K562 (cell line): ENCODE measurements at regions not wholly inside any gene's neighbourhood (a gene's known extent, or its start where the extent isn't known, plus 50 kb on each side); places are given as distances from the start of the nearest gene placed in this dataset.

Source experiments
- ATAC-seq: fragments of 200-7000 bp; cut with Tn5 transposase; 3 replicates; pipeline ENCODE4 v1.9.1; 2020; ENCODE audit warnings: moderate library complexity
- BruUV-seq: library from RNA; stranded (reverse); fragments of 400-500 nt; replicated peaks from 2 replicates; lab custom pipeline; 2021; lab: Mats Ljungman, UMichigan
- CTCF ChIA-PET: fragments of 300-600 bp; formaldehyde crosslinking; extraction: SDS; loops from one replicate; lab custom pipeline; 2021; ENCODE audit warnings: low intra/inter-chr PET ratio; lab: Yijun Ruan, JAX
- POLR2A ChIA-PET: fragments of 300-600, 350-650 bp; sonication (Branson Sonifier 250); formaldehyde crosslinking; extraction: SDS; loops from one replicate; lab custom pipeline; 2021; ENCODE audit warnings: antibody characterized with exemption, inconsistent platforms; lab: Yijun Ruan, JAX
- DNase-seq, 4 experiments: peaks; one replicate each; pipeline versions ENCODE4 v3.0.0 to v3.0.0-alpha.2; 2011 to 2018; ENCODE audit warnings: low spot score in 3 of 4, mixed read lengths in 3 of 4; ENCODE audit errors: extremely low read depth in 1 of 4
- FAIRE-seq: peaks from 2 replicates; lab custom pipeline; 2011; peaks lifted over from hg19 to GRCh38; lab: Jason Lieb, UNC
- H2AFZ ChIP-seq: 2 replicates; pipeline ENCODE4 v1.6.0; 2011; ENCODE audit warnings: low read depth, low read length, control low read depth, inconsistent platforms
- H3K27ac ChIP-seq: fragments of 200-600 bp; 3 replicates; pipeline ENCODE4 v1.8.0; 2011; ENCODE audit warnings: low read depth, mild to moderate bottlenecking, control low read depth, inconsistent platforms, low read length, moderate library complexity, mixed read lengths; ENCODE audit errors: extremely low read depth
- H3K27me3 ChIP-seq, 2 experiments: fragments of 300-600 bp in 1 of 2; 2 replicates in 1 of 2; 3 replicates in 1 of 2; pipeline versions ENCODE4 v1.6.0 to v1.8.0; 2011; ENCODE audit warnings: inconsistent platforms in 2 of 2, low read length in 2 of 2, mild to moderate bottlenecking in 1 of 2, mixed read lengths in 1 of 2, moderate library complexity in 1 of 2; ENCODE audit not compliant: control insufficient read depth in 2 of 2, insufficient read depth in 2 of 2
- H3K36me3 ChIP-seq: fragments of 300-600 bp; 3 replicates; pipeline ENCODE4 v1.8.0; 2011; ENCODE audit warnings: mild to moderate bottlenecking, low read length, inconsistent platforms; ENCODE audit not compliant: control insufficient read depth, insufficient read depth
- H3K4me1 ChIP-seq, 2 experiments: fragments of 200-600 bp in 1 of 2; replicated peaks in 1 of 2; 2 replicates in 1 of 2; 3 replicates in 1 of 2; pipeline versions ENCODE4 v1.5.1 to v1.8.0; 2011; ENCODE audit warnings: inconsistent platforms in 2 of 2, low read length in 2 of 2, mild to moderate bottlenecking in 1 of 2, mixed read lengths in 1 of 2, moderate library complexity in 1 of 2; ENCODE audit not compliant: control insufficient read depth in 2 of 2, insufficient read depth in 2 of 2
- H3K4me2 ChIP-seq: 2 replicates; pipeline ENCODE4 v1.6.1; 2011; ENCODE audit warnings: low read length, control low read depth, inconsistent platforms, mixed read lengths; ENCODE audit not compliant: insufficient read depth
- H3K4me3 ChIP-seq: fragments of 200-600 bp; sonication (generic), shearing (Covaris generic); 2 replicates; pipeline ENCODE4 v1.5.1; 2016; ENCODE audit warnings: control low read depth, inconsistent platforms
- H3K79me2 ChIP-seq: fragments of 200-600 bp; 3 replicates; pipeline ENCODE4 v1.8.0; 2011; ENCODE audit warnings: low read length, inconsistent platforms; ENCODE audit not compliant: control insufficient read depth, insufficient read depth
- H3K9ac ChIP-seq, 2 experiments: 2 replicates each; pipeline versions ENCODE4 v1.6.0 to v1.6.1; 2011; ENCODE audit warnings: low read depth in 2 of 2, low read length in 2 of 2, control low read depth in 1 of 2, inconsistent platforms in 1 of 2, mild to moderate bottlenecking in 1 of 2, mixed read lengths in 1 of 2; ENCODE audit not compliant: insufficient read depth in 1 of 2
- H3K9me1 ChIP-seq: one replicate; pipeline ENCODE4 v1.6.0; 2011; ENCODE audit warnings: inconsistent platforms, mild to moderate bottlenecking, low read length, moderate library complexity; ENCODE audit not compliant: control insufficient read depth, insufficient read depth
- H3K9me3 ChIP-seq: replicated peaks from 2 replicates; pipeline ENCODE4 v1.5.1; 2011; ENCODE audit warnings: low read depth, low read length, inconsistent platforms; ENCODE audit not compliant: control insufficient read depth, insufficient read depth
- H4K20me1 ChIP-seq: replicated peaks from 2 replicates; pipeline ENCODE4 v1.6.1; 2011; ENCODE audit warnings: low read length, inconsistent platforms, mixed read lengths; ENCODE audit not compliant: control insufficient read depth, insufficient read depth
- CBFA2T2 ChIP-seq: fragments of 450-650 bp; conservative IDR thresholded peaks from 2 replicates; pipeline ENCODE4 v1.6.1; 2017; ENCODE audit warnings: mild to moderate bottlenecking
- CBX1 ChIP-seq: sonication (generic); IDR thresholded peaks from 2 replicates; pipeline ENCODE4 v1.6.1; 2016; ENCODE audit warnings: antibody characterized with exemption, low read depth, mild to moderate bottlenecking
- CHD4 ChIP-seq: fragments of 200-600 bp; sonication (generic); IDR thresholded peaks from 3 replicates; pipeline ENCODE4 v1.6.1; 2012; ENCODE audit warnings: low read depth, mild to moderate bottlenecking, mixed read lengths, low read length, inconsistent platforms; ENCODE audit not compliant: insufficient read depth, insufficient replicate concordance, poor library complexity, severe bottlenecking
- CREB3L1 ChIP-seq: fragments of 450-650 bp; IDR thresholded peaks from 2 replicates; pipeline ENCODE4 v1.6.1; 2014; ENCODE audit warnings: low read depth, mild to moderate bottlenecking, moderate library complexity, borderline replicate concordance
- ILF3 ChIP-seq: fragments of 450-650 bp; IDR thresholded peaks from 2 replicates; pipeline ENCODE4 v1.6.1; 2018; ENCODE audit warnings: antibody characterized with exemption, mild to moderate bottlenecking, moderate library complexity, borderline replicate concordance
- KLF6 ChIP-seq: fragments of 250-450 bp; sonication (Bioruptor Pico); IDR thresholded peaks from 2 replicates; pipeline ENCODE4 v1.4.0; 2020; ENCODE audit warnings: mild to moderate bottlenecking, moderate library complexity, borderline replicate concordance
- MAFF ChIP-seq: IDR thresholded peaks from 2 replicates; pipeline ENCODE4 v1.6.1; 2012; ENCODE audit warnings: low read length, improper control_type of control experiment
- MLX ChIP-seq, 2 experiments: fragments of 450-650 bp in 1 of 2; sonication (generic) in 1 of 2; formaldehyde crosslinking; conservative IDR thresholded peaks; 2 replicates each; pipeline versions ENCODE4 v1.4.0 to v1.8.1; 2020 to 2022; ENCODE audit warnings: mild to moderate bottlenecking in 1 of 2, missing genetic modification reagents in 1 of 2
- MYC ChIP-seq, 2 experiments: fragments of 250-450 bp in 1 of 2; sonication (Bioruptor Pico) in 1 of 2; IDR thresholded peaks; 2 replicates each; pipeline versions ENCODE4 v1.5.1 to v1.6.1; 2012 to 2021; ENCODE audit warnings: low read depth in 2 of 2, borderline replicate concordance in 1 of 2, improper control_type of control experiment in 1 of 2, low read length in 1 of 2, mild to moderate bottlenecking in 1 of 2, moderate library complexity in 1 of 2
- RAD21 ChIP-seq, 2 experiments: fragments of 250-450 bp in 1 of 2; fragments of 450-650 bp in 1 of 2; sonication (Bioruptor Pico) in 1 of 2; formaldehyde crosslinking in 1 of 2; IDR thresholded peaks in 1 of 2; conservative IDR thresholded peaks in 1 of 2; 2 replicates each; pipeline versions ENCODE4 v1.4.0 to v1.8.0; 2020 to 2022; ENCODE audit warnings: mild to moderate bottlenecking in 2 of 2, moderate library complexity in 1 of 2
- RBM39 ChIP-seq: fragments of 200-400 bp; formaldehyde crosslinking; optimal IDR thresholded peaks from 2 replicates; pipeline ENCODE3; 2018; ENCODE audit warnings: low read depth, low read length
- ZNF586 ChIP-seq: fragments of 450-650 bp; formaldehyde crosslinking; conservative IDR thresholded peaks from 2 replicates; pipeline ENCODE4 v1.4.0; 2020; ENCODE audit warnings: mild to moderate bottlenecking, moderate library complexity
- ZNF695 ChIP-seq: fragments of 450-650 bp; formaldehyde crosslinking; IDR thresholded peaks from 2 replicates; pipeline ENCODE4 v1.4.0; 2020; ENCODE audit warnings: mild to moderate bottlenecking, moderate library complexity
- ZNF696 ChIP-seq: fragments of 250-450 bp; sonication (Bioruptor Pico); conservative IDR thresholded peaks from 2 replicates; pipeline ENCODE4 v1.4.0; 2020; ENCODE audit warnings: mild to moderate bottlenecking, moderate library complexity
- WGBS: fragments of 100-300 bp; shearing (Covaris generic); methylation state at CpG from one replicate; pipeline ENCODE4 v1.1.6; 2016; ENCODE audit warnings: low coverage, mixed read lengths; ENCODE audit not compliant: insufficient coverage; ENCODE audit errors: missing lambda C conversion rate; 5-methylcytosine and 5-hydroxymethylcytosine counted together
- in situ Hi-C: fragments of 300-500 bp; cut with MboI; formaldehyde crosslinking; loops from 4 replicates; pipeline ENCODE4 v1.15.0; 2018; ENCODE audit warnings: inconsistent platforms, mixed read lengths
- intact Hi-C: fragments of 100-400 bp; cut with micrococcal nuclease; formaldehyde crosslinking; loops from 2 replicates; pipeline ENCODE4 v1.14.2; 2022

GRCh38 chr3:31278532-31278931, 254.2 kb upstream of the STT3B start:
- in situ Hi-C loops: no loop called here
- ATAC-seq: peak; percentile 55
- Histone ChIP-seq H3K36me3 (no peaks in the 10 kb centered on the region), H3K4me1 (no peaks in the 10 kb centered on the region), H3K9me1 (no peaks in the 10 kb centered on the region), H3K9ac (no peak overlapping the region), H4K20me1 (no peaks in the 10 kb centered on the region), H3K79me2 (no peaks in the 10 kb centered on the region), H3K4me2 (no peak overlapping the region), H3K9me3 (no peaks in the 10 kb centered on the region), H3K27ac (no peak overlapping the region), H2AFZ (no peak overlapping the region), H3K4me3 (no peak overlapping the region), H3K27me3 (no peaks in the 10 kb centered on the region)
- intact Hi-C loops: no loop called here
- CTCF ChIA-PET: no interaction called here
- DNase-seq: no peak
- POLR2A ChIA-PET: interaction anchor here (0.7 kb wide), 1 partner anchor 108 kb away, joined by 3 read pairs; no protein-coding TSS in a partner anchor
- no peak for FAIRE-seq
- WGBS: 0% methylated on average over 5 of the region's 5 CpGs
- BruUV-seq: no TSS peak
- no peak for TF ChIP-seq ZNF586 (CRISPR knock-in tag)
- TF ChIP-seq RAD21 (CRISPR knock-in tag; conservative IDR thresholded peaks at IDR 0.05 in 1 of 2, IDR thresholded peaks at IDR 0.05 in 1 of 2): no peak
- no peak for TF ChIP-seq ILF3
- no peak for TF ChIP-seq CBFA2T2
- no peak for TF ChIP-seq CHD4
- TF ChIP-seq MYC (IDR thresholded peaks at IDR 0.05; ENCODE audit: low read depth, low read length): no peak
- TF ChIP-seq MYC (CRISPR knock-in tag; IDR thresholded peaks at IDR 0.05; ENCODE audit: borderline replicate concordance, low read depth): no peak
- TF ChIP-seq MLX (CRISPR knock-in tag; conservative IDR thresholded peaks at IDR 0.05): no peak
- TF ChIP-seq CREB3L1: no peak
- TF ChIP-seq CBX1: no peak
- TF ChIP-seq MAFF: no peak
- TF ChIP-seq ZNF695 (CRISPR knock-in tag): no peak
- no peak for TF ChIP-seq KLF6 (CRISPR knock-in tag)
- no peak for TF ChIP-seq RBM39
- TF ChIP-seq ZNF696 (CRISPR knock-in tag): no peak
